Spinal cord (tissue), 9 donors: ENCODE measurements at regions not wholly inside any gene's neighbourhood (a gene's known extent, or its start where the extent isn't known, plus 50 kb on each side); places are given as distances from the start of the nearest gene placed in this dataset.
A peak's percentile ranks its signal among the peaks of the same experiment; 100 is the strongest.

ENCODE experiments used
- DNase-seq, 6 donors: peaks; one replicate each; pipeline versions ENCODE4 v3.0.0 to v3.0.0-alpha.2; 2013 to 2015; ENCODE audit warnings: low spot score in 6 of 6, low read depth in 4 of 6
- H3K27ac ChIP-seq: one replicate; pipeline ENCODE4 v1.5.1; 2013; ENCODE audit warnings: low read depth, low read length, control low read depth
- H3K27me3 ChIP-seq: one replicate; pipeline ENCODE4 v1.6.1; 2013; ENCODE audit warnings: low read length; ENCODE audit not compliant: control insufficient read depth, insufficient read depth
- H3K36me3 ChIP-seq: one replicate; pipeline ENCODE4 v1.6.1; 2013; ENCODE audit warnings: low read length; ENCODE audit not compliant: control insufficient read depth, insufficient read depth
- H3K4me1 ChIP-seq: one replicate; pipeline ENCODE4 v1.6.1; 2013; ENCODE audit warnings: low read length; ENCODE audit not compliant: control insufficient read depth, insufficient read depth
- H3K4me3 ChIP-seq: one replicate; pipeline ENCODE4 v1.5.1; 2013; ENCODE audit warnings: low read depth, low read length, control low read depth
- H3K9me3 ChIP-seq: one replicate; pipeline ENCODE4 v1.6.1; 2013; ENCODE audit warnings: low read length; ENCODE audit not compliant: control insufficient read depth, insufficient read depth
- WGBS: methylation state at CpG from one replicate; pipeline ENCODE4 v1.1.5; 2013; ENCODE audit warnings: missing lambda C conversion rate; ENCODE audit not compliant: insufficient coverage; 5-methylcytosine and 5-hydroxymethylcytosine counted together
- donor health status: healthy.

DNA sequence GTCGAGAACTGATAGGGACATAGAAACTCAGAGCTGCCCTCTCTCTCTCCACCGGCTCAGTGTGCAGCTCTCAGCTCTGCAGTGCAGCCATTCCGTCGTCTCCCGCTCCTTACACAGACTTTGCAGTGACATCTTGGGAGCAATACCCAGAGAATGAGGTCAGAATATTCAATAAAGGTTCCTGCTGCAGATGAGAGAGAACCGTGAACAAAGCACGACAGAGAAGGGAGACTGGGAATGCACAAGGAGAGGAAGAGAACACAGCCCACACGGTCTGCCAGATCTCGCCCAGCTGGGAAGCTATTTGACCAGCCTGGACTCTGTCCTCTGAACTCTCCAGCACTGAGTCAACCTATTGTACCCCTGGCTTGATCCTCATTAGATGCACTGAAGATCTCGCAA lies 118.0 kb upstream of the PPARGC1A start:
- H3K27ac ChIP-seq: no peak overlapping the region

GRCh38 chr4:24006269-24006668 lies 116.4 kb upstream of the PPARGC1A start:
- H3K4me3 ChIP-seq: no peak overlapping the region
- peaks cover 11% of the 10 kb centered on the region for H3K4me1 ChIP-seq
- no CpG with 5 or more reads among the region's 1 CpG for WGBS
- no peak for DNase-seq
- H3K27me3 ChIP-seq: no peaks in the 10 kb centered on the region
- no peaks in the 10 kb centered on the region for H3K9me3 ChIP-seq
- H3K36me3 ChIP-seq: no peaks in the 10 kb centered on the region
- H3K27ac ChIP-seq: no peak overlapping the region

More for the DNA sequence above, 118.0 kb upstream of the PPARGC1A start:
- 34% methylated on average over 7 of the region's 10 CpGs for WGBS
- Histone ChIP-seq H3K4me3 (no peak overlapping the region), H3K36me3 (no peaks in the 10 kb centered on the region), H3K9me3 (no peaks in the 10 kb centered on the region), H3K4me1 (peaks cover 5% of the 10 kb centered on the region), H3K27me3 (no peaks in the 10 kb centered on the region)
- DNase-seq: peak in 2 of 6 donors; percentile 51 to 62

DNA sequence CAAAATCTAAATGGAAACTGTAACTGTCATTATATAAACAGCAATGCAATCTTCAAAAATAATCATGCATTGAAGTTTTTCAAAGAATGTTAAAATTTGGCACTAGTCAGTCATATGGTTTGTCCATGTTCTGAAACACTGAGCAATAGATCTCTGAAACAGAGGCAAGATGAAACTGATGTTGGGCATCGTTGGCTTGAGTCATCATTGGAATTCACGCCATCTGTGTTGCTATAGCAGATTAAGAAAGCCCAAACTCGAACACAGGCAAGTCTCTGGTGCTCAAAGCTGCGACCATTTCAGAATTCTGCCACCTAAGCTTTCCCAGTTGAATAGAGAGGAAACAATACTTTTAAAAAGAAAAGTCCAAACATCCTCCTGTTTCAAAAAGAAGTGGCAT lies 114.1 kb upstream of the PPARGC1A start:
- Histone ChIP-seq H3K36me3 (no peaks in the 10 kb centered on the region), H3K27me3 (peaks cover 2% of the 10 kb centered on the region), H3K4me1 (peaks cover 11% of the 10 kb centered on the region), H3K9me3 (no peaks in the 10 kb centered on the region), H3K4me3 (no peak overlapping the region), H3K27ac (no peak overlapping the region)
- 67% methylated on average over 1 of the region's 4 CpGs for WGBS
- no peak for DNase-seq

DNA sequence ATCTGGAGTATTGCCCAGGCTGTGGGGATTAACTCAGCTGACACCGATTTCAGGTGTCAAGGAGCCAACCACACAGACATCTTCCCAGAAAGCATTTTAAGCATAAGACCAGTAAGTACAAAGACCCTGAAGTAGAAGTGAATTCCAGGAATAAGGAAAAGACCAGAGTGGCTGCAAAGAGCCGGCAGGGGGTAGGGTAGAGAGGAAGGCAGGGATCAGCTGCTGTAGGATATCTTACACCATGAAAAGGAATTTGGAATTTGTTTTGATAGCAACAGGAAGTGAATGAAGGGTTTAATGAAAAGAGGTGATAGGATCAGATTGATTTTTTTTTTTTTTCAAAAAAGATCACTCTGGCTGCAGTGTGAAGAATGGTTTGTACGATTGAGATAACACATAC lies 113.6 kb upstream of the PPARGC1A start:
- Histone ChIP-seq H3K4me3 (no peak overlapping the region), H3K9me3 (no peaks in the 10 kb centered on the region), H3K27me3 (peaks cover 2% of the 10 kb centered on the region), H3K27ac (no peak overlapping the region), H3K4me1 (peaks cover 11% of the 10 kb centered on the region), H3K36me3 (no peaks in the 10 kb centered on the region)
- DNase-seq: no peak
- WGBS: 44% methylated on average over 1 of the region's 3 CpGs

GRCh38 chr4:24002330-24002966 lies 112.6 kb upstream of the PPARGC1A start:
- Histone ChIP-seq H3K9me3 (no peaks in the 10 kb centered on the region), H3K27me3 (peaks cover 2% of the 10 kb centered on the region), H3K4me3 (no peak overlapping the region), H3K4me1 (peaks cover 5% of the 10 kb centered on the region), H3K36me3 (no peaks in the 10 kb centered on the region), H3K27ac (no peak overlapping the region)
- peak in 1 of 6 donors; percentile 26 for DNase-seq
- 76% methylated on average over 2 of the region's 7 CpGs for WGBS

GRCh38 chr4:24001486-24002329 lies 111.9 kb upstream of the PPARGC1A start:
- Histone ChIP-seq H3K27ac (no peak overlapping the region), H3K27me3 (peaks cover 2% of the 10 kb centered on the region), H3K9me3 (no peaks in the 10 kb centered on the region), H3K36me3 (no peaks in the 10 kb centered on the region), H3K4me3 (no peak overlapping the region), H3K4me1 (peaks cover 5% of the 10 kb centered on the region)
- peak in 2 of 6 donors; percentile 46 to 78 for DNase-seq
- WGBS: 46% methylated on average over 2 of the region's 8 CpGs

DNA sequence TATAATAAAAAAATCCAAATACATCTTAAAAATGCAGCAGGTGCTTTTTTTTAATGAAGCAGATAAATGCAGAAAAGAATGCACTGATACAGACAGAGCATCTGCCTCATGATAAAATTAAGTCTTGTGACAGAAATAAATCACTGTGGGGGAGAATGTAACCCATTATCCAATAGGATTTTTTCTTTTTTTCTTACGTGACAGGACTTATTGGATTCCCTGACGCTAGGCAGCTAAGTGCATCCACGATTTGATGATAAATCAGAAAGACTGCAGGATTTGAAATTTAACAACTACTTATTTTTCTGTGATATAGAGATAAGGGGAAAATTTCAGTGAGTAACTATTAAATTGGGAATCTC lies 110.6 kb upstream of the PPARGC1A start:
- Histone ChIP-seq H3K36me3 (no peaks in the 10 kb centered on the region), H3K9me3 (no peaks in the 10 kb centered on the region)

DNA sequence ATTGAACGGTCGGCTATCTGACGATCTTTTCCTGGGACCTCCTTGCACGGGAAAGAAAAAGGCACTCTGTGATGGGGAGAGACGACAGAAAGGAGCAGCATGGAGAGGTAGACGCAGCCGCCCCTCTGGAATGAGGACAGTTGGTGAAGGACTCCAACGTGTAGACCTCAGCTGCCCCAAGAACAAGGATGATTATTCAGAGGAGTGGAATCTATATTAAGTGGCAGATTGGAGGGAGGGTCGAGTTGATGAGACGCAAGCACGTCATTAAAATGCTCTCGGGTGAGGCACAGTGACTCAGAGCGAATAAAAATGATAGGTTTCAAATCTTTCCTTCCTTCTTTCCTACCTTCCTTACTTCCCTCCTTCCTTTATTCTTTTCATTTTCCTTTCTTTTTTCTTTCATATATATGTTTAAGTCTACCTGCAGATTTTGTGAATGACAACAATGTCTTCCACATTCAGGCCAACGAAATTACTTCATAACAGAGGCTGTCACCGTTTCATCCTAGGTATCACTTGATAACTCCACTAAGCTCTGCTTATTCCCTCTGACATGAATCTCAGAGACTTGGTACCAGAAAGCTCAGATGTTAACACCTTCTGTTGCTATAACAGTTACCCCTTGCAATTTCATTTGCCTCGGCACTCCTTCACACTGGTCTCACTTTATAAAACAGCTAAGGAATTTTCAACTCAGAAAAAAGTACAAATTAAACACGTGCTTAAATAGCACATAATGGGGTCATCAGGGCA lies 110.0 kb upstream of the PPARGC1A start:
- no peaks in the 10 kb centered on the region for H3K36me3 ChIP-seq
- H3K27me3 ChIP-seq: peaks cover 2% of the 10 kb centered on the region
- no peak for DNase-seq
- H3K9me3 ChIP-seq: no peaks in the 10 kb centered on the region
- H3K27ac ChIP-seq: no peak overlapping the region
- WGBS: 79% methylated on average over 11 of the region's 17 CpGs
- H3K4me1 ChIP-seq: peaks cover 5% of the 10 kb centered on the region
- H3K4me3 ChIP-seq: no peak overlapping the region

More for the DNA sequence above, 110.6 kb upstream of the PPARGC1A start:
- Histone ChIP-seq H3K4me1 (peaks cover 5% of the 10 kb centered on the region), H3K4me3 (no peak overlapping the region), H3K27ac (no peak overlapping the region), H3K27me3 (peaks cover 2% of the 10 kb centered on the region)
- no CpG with 5 or more reads among the region's 3 CpGs for WGBS
- DNase-seq: peak in 1 of 6 donors; percentile 71

GRCh38 chr4:23993373-23993772 lies 103.5 kb upstream of the PPARGC1A start:
- Histone ChIP-seq H3K4me1 (no peaks in the 10 kb centered on the region), H3K27ac (no peak overlapping the region), H3K36me3 (no peaks in the 10 kb centered on the region), H3K27me3 (no peaks in the 10 kb centered on the region), H3K9me3 (no peaks in the 10 kb centered on the region), H3K4me3 (no peak overlapping the region)
- DNase-seq: no peak
- whole genome bisulfite sequencing: no CpG with 5 or more reads among the region's 1 CpG
